ENCODE measurements at regions not wholly inside any gene's neighbourhood (a gene's known extent, or its start where the extent isn't known, plus 50 kb on each side); places are given as distances from the start of the nearest gene placed in this dataset.

DNA sequence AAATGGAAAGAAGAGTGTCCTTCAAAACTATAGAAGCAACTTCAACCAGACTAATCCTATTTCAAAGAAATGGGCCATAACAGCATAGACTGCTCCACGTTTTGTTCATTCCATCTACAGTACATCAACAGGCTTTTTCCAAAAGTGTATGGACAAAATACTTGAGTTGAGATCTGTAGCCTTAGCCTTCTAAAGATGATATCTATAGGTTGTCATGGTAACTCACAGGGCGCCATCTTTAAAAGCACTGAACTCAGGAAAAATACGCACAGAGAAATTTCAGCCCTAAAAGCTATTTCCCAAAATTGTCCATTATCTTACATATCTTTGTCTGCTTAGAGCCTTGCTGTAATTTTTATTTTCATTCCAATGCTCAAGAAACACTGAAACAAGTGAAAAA, 439.4 kb upstream of the NBEA start:
- H3K36me3 Mint-ChIP-seq (ENCODE audit: low read depth) = no peaks in the 10 kb centered on the region
- no peak overlapping the region for H3K4me3 Mint-ChIP-seq
- ATAC-seq (no peak), DNase-seq (no peak)
- H3K4me1 Mint-ChIP-seq = no peaks in the 10 kb centered on the region
- no peaks in the 10 kb centered on the region for H3K9me3 ChIP-seq (ENCODE audit: control insufficient read depth, low read length, poor library complexity, severe bottlenecking)
- H3K27me3 Mint-ChIP-seq = no peaks in the 10 kb centered on the region
- no peak overlapping the region for H3K27ac Mint-ChIP-seq

DNA sequence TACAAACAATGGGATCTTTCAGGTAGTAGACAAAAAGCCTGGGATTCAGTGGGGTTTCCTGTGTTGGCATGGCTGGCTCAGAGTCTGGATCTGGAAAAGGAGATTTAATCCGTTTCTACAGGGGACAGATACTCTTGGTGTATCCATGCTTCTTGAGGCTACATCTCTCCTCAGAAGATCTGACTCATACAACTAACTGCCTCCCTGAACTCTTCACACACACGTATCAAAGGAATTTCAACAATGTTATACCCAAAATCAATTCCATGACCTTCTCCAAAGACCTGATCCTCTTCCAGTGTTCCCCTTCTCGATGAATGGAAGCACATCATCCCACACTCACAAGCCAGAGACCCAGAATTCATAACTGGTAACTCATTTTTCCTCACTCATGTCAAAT, 435.3 kb upstream of the NBEA start:
- H3K27me3 Mint-ChIP-seq = no peaks in the 10 kb centered on the region
- H3K4me1 Mint-ChIP-seq = no peaks in the 10 kb centered on the region
- DNase-seq (no peak), ATAC-seq (no peak)
- H3K27ac Mint-ChIP-seq = no peak overlapping the region
- H3K36me3 Mint-ChIP-seq (ENCODE audit: low read depth) = no peaks in the 10 kb centered on the region
- no peak overlapping the region for H3K4me3 Mint-ChIP-seq
- no peaks in the 10 kb centered on the region for H3K9me3 ChIP-seq (ENCODE audit: control insufficient read depth, low read length, poor library complexity, severe bottlenecking)

DNA sequence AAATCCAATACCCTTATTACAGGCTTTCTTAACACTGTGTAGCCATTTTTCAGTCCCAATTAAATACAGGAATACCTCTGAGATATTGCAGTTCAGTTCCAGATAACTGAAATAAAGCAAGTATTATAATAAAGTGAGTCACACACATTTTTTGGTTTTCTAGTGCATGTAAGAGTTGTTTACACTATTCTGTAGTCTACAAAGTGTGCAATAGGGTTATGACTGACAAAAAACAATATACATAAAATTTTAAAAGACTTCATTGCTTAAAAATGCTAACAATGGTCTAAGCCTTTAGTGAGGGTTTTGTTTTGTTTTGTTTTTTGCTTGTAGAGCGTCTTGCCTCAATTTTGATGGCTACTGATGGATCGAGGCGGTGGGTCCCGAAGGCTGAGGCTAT, 434.4 kb upstream of the NBEA start:
- H3K4me1 Mint-ChIP-seq = no peaks in the 10 kb centered on the region
- H3K9me3 ChIP-seq (ENCODE audit: control insufficient read depth, low read length, poor library complexity, severe bottlenecking) = no peaks in the 10 kb centered on the region
- H3K4me3 Mint-ChIP-seq = no peak overlapping the region
- H3K27me3 Mint-ChIP-seq = no peaks in the 10 kb centered on the region
- DNase-seq (no peak), ATAC-seq (no peak)
- H3K27ac Mint-ChIP-seq = no peak overlapping the region
- H3K36me3 Mint-ChIP-seq (ENCODE audit: low read depth) = no peaks in the 10 kb centered on the region

DNA sequence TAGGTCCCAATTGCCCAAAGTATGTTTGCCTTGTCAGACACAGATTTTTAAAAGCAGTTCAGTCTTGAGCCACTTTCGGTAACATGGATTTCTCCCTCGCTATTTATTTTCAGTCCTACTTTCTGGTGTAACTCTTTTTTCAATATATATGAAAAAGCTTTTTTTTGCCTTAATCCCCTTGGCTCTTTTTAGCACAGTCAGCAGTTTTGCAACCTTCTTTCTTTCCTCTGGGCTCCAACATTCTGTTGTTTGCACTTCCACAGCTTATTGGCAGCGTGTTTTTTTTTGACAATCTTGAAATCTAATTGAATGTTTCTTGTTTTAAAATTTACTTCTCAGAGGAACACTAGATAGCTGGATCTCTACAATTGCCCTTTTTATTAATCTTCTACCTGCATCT, 429.3 kb upstream of the NBEA start:
- Mint-ChIP-seq H3K4me3 (no peak overlapping the region), H3K36me3 (ENCODE audit: low read depth) (no peaks in the 10 kb centered on the region), H3K4me1 (no peaks in the 10 kb centered on the region), H3K27ac (no peak overlapping the region), H3K27me3 (no peaks in the 10 kb centered on the region)
- DNase-seq (no peak), ATAC-seq (no peak)
- no peaks in the 10 kb centered on the region for H3K9me3 ChIP-seq (ENCODE audit: control insufficient read depth, low read length, poor library complexity, severe bottlenecking)

DNA sequence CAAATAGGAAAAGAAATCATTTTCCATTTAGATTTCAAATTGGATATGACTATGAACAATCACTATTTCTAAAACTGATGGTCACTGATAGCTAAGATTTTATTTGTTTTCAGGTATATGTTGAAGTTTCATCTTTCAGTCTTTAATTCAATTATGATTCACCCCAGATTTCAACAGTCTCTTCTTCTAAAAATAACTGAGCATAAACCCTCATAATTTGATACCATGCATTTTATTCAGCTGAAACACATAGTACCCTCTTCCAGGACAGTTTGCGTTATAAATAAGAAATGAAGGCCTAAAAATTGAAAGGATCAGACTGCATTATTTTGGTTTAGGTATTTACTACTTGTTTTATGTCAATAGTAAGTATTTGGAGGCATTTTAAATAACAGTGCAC, 428.5 kb upstream of the NBEA start:
- H3K27me3 Mint-ChIP-seq = no peaks in the 10 kb centered on the region
- ATAC-seq = no peak
- H3K36me3 Mint-ChIP-seq (ENCODE audit: low read depth) = no peaks in the 10 kb centered on the region
- no peaks in the 10 kb centered on the region for H3K9me3 ChIP-seq (ENCODE audit: control insufficient read depth, low read length, poor library complexity, severe bottlenecking)
- no peak overlapping the region for H3K4me3 Mint-ChIP-seq
- no peak overlapping the region for H3K27ac Mint-ChIP-seq
- DNase-seq = no peak
- no peaks in the 10 kb centered on the region for H3K4me1 Mint-ChIP-seq

DNA sequence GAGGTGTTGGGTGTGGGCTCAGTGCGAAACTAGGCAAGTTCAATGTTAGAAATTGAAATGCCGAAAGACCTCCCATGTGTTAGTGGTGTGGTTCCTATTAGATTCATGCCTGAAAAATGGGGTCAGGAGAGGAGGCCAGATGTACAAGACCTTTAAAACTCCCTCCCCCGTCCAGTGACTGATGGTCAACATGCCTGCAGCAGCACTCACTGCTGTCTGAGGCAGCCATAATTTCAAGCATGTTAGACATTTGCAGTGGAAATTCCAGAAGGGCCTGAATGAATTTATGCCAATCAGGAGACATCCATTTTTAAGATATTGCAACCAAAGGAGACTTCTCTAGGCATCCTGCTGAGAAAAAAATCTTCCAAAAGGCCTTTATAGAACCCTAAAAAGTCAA, 426.9 kb upstream of the NBEA start:
- Mint-ChIP-seq H3K27ac (no peak overlapping the region), H3K36me3 (ENCODE audit: low read depth) (no peaks in the 10 kb centered on the region), H3K4me1 (no peaks in the 10 kb centered on the region), H3K4me3 (no peak overlapping the region), H3K27me3 (no peaks in the 10 kb centered on the region)
- no peaks in the 10 kb centered on the region for H3K9me3 ChIP-seq (ENCODE audit: control insufficient read depth, low read length, poor library complexity, severe bottlenecking)
- DNase-seq (no peak), ATAC-seq (no peak)

DNA sequence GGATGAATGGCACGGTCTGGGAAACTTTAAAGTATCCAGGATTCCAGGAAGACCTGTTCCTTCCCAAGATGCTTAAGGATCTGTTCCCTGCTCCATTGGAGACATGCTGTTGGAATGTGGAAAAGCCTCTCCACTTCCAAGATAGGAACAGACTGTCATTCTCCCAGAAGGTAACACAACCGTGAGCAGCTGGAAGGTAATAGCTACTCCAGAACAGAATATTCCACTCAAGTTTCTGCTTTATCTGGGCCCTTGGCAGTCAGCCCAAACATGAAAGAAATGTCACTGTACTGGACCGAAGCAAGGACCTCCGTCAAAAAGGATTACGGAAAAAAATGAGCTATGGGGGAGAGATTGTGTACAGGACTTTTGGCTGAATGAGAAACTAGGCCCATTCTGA, 420.9 kb upstream of the NBEA start:
- no peaks in the 10 kb centered on the region for H3K27me3 Mint-ChIP-seq
- H3K4me1 Mint-ChIP-seq = no peaks in the 10 kb centered on the region
- H3K36me3 Mint-ChIP-seq (ENCODE audit: low read depth) = no peaks in the 10 kb centered on the region
- no peak overlapping the region for H3K4me3 Mint-ChIP-seq
- no peak for DNase-seq
- no peak for ATAC-seq
- H3K9me3 ChIP-seq (ENCODE audit: control insufficient read depth, low read length, poor library complexity, severe bottlenecking) = no peaks in the 10 kb centered on the region
- H3K27ac Mint-ChIP-seq = no peak overlapping the region

DNA sequence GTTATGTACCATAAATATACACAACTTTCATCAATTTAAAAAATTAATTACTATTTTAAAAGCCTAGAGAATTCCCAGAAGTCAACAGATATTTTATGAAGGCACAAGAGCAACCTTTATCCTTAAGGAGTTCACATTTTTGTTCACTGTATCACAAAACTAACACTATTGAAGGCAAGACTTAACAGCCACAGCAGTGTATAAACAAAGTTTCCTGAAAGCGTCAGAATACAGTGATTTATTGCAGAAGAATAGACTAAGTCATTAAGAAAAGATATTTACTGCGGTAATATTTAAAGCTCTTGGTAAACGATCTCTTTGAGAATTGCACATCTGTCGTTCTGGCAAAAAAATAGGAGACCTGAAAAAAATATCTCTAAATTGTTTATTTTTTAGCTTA, 419.3 kb upstream of the NBEA start:
- DNase-seq = no peak
- ATAC-seq = no peak
- no peaks in the 10 kb centered on the region for H3K9me3 ChIP-seq (ENCODE audit: control insufficient read depth, low read length, poor library complexity, severe bottlenecking)
- Mint-ChIP-seq H3K36me3 (ENCODE audit: low read depth) (no peaks in the 10 kb centered on the region), H3K27ac (no peak overlapping the region), H3K27me3 (no peaks in the 10 kb centered on the region), H3K4me1 (no peaks in the 10 kb centered on the region), H3K4me3 (no peak overlapping the region)

DNA sequence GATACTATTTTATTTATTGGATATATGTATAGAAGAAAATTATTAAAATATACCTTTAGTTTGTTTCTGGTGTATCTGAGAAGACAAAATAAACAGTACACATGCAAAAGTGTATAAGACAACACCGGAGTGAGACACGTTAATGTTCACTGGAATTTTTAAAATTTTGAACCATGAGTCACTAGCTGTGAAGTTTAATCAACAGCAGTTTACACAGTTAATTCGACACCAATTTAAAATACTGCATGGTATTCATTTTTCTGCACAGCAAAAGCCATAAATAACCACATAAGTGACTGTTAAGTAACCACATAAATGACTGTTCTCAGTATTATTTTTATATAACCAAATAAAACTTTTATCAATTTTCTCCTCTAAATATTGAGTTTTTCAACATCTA, 418.7 kb upstream of the NBEA start:
- H3K27me3 Mint-ChIP-seq = no peaks in the 10 kb centered on the region
- DNase-seq (no peak), ATAC-seq (no peak)
- H3K4me3 Mint-ChIP-seq = no peak overlapping the region
- H3K9me3 ChIP-seq (ENCODE audit: control insufficient read depth, low read length, poor library complexity, severe bottlenecking) = no peaks in the 10 kb centered on the region
- no peaks in the 10 kb centered on the region for H3K4me1 Mint-ChIP-seq
- no peak overlapping the region for H3K27ac Mint-ChIP-seq
- H3K36me3 Mint-ChIP-seq (ENCODE audit: low read depth) = no peaks in the 10 kb centered on the region

DNA sequence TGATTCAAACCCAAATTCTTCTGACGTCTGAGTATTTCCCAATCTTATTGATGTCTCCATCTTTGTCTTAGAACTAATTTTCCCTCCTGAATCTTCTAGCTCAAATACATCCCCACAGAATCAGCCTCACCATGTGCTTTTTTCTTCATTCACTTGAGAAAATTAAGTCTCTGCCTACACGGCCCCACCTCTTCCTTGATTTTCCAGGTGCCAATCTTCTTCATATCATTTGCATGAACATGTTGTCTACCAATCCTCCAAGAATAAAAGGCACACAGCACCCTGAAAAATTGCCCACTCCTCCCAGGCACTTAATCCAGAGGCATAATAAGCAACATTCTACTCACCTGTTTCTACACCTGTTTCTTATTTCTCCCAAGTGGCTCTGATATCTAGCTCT, 408.1 kb upstream of the NBEA start:
- Mint-ChIP-seq H3K27me3 (no peaks in the 10 kb centered on the region), H3K36me3 (ENCODE audit: low read depth) (no peaks in the 10 kb centered on the region), H3K4me1 (no peaks in the 10 kb centered on the region), H3K27ac (no peak overlapping the region), H3K4me3 (no peak overlapping the region)
- ATAC-seq = no peak
- no peaks in the 10 kb centered on the region for H3K9me3 ChIP-seq (ENCODE audit: control insufficient read depth, low read length, poor library complexity, severe bottlenecking)
- DNase-seq = no peak

DNA sequence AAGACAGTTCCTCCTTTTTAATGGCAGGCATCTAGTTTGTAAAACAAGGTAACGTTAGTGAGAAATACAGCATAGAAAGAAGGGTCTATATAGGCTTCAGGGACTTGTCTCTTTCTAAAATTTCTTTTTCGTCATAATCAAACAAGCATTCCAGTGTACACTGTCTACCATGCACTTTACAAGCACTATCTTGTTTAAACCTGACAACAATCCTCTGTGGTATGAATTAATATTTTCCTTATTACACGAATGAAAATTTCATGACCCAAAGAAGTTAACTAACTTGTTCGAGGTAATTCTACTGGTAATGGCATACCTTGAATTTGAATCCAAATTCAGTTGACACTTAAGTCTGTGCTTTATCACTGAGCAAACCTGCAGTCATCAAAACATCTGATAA, 399.7 kb upstream of the NBEA start:
- no peaks in the 10 kb centered on the region for H3K4me1 Mint-ChIP-seq
- no peaks in the 10 kb centered on the region for H3K9me3 ChIP-seq (ENCODE audit: control insufficient read depth, low read length, poor library complexity, severe bottlenecking)
- no peak for DNase-seq
- ATAC-seq = no peak
- H3K27ac Mint-ChIP-seq = no peak overlapping the region
- no peaks in the 10 kb centered on the region for H3K27me3 Mint-ChIP-seq
- H3K36me3 Mint-ChIP-seq (ENCODE audit: low read depth) = no peaks in the 10 kb centered on the region
- H3K4me3 Mint-ChIP-seq = no peak overlapping the region

DNA sequence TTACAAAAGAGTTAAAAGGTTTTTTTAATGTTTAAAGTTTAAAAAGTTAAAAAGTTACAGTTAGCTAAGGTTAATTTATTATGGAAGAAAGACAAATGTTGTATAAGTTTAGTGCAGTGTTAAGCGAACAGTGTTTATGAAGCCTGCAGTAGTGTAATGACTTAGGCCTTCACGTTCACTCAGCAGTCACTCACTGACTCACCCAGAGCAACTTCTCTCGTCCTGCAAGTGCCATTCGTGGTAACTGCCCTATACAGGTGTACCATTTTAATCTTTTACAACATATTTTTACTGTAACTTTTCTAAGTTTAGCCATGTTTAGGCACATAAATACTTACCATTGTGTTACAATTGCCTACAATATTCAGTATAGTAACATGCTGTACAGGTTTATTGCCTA, 398.2 kb upstream of the NBEA start:
- H3K27ac Mint-ChIP-seq = no peak overlapping the region
- no peak for ATAC-seq
- no peaks in the 10 kb centered on the region for H3K36me3 Mint-ChIP-seq (ENCODE audit: low read depth)
- DNase-seq = no peak
- no peaks in the 10 kb centered on the region for H3K4me1 Mint-ChIP-seq
- no peaks in the 10 kb centered on the region for H3K9me3 ChIP-seq (ENCODE audit: control insufficient read depth, low read length, poor library complexity, severe bottlenecking)
- H3K4me3 Mint-ChIP-seq = no peak overlapping the region
- H3K27me3 Mint-ChIP-seq = no peaks in the 10 kb centered on the region

DNA sequence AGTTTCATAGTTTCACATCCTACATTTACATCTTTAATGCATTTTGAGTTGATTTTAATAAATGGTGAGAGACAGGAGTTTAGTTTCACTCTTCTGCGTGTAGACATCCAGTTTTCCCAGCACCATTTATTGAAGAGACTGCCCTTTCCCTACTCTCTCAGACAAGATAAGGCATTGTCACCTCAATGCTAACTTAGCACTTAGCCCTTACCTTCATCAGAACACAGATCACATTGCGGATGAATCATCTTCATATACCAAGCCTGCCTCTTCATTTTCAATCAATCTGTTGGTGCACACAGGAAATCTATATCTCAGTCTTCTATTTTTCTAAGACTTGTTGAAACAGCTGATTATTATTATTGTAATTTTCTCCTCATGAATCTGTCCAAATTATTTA, 396.6 kb upstream of the NBEA start:
- H3K9me3 ChIP-seq (ENCODE audit: control insufficient read depth, low read length, poor library complexity, severe bottlenecking) = no peaks in the 10 kb centered on the region
- ATAC-seq = no peak
- no peak overlapping the region for H3K4me3 Mint-ChIP-seq
- H3K27me3 Mint-ChIP-seq = no peaks in the 10 kb centered on the region
- H3K4me1 Mint-ChIP-seq = no peaks in the 10 kb centered on the region
- no peaks in the 10 kb centered on the region for H3K36me3 Mint-ChIP-seq (ENCODE audit: low read depth)
- H3K27ac Mint-ChIP-seq = no peak overlapping the region
- DNase-seq = no peak

DNA sequence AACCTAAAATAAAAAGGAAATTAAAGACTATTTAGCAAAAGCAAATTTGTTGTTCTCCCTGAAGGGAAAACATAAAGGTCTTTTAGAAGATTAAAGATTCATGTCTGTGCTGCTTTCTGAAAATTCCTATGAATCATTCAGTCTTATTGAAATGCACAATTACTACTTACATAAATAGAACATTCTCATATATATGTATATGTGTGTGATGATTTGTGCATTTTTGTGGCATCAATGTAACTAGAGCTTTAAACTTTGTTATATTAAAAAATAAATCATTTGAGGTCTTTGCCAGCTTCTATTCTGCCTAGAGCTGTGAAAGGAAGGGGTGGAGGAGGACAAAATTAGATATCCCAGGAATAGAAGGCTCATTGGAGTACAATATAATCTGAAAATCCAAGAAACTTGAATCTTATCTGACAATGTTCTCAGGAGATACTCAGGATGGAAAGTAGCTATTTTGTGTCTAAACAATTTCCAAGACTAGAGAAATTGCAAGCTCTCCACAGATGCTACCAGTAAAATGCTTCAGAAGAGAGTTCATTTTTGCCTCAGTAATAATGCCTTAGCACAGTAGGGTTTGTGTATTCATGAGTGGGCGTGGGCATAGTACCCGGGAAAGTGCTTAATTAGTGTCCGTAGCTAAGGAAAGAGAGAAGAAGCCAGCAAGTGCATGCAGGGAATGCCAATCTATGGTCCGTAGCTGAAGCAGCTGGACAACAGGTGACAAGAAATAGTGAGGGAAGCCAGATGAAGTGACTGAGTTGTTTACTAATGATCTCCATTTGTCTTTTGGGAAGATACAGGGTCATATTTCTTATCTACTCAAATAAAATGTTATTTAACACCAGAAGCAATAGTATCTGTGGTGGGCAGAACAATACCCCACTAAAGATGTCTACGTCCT, 395.5 kb upstream of the NBEA start:
- H3K27me3 Mint-ChIP-seq = no peaks in the 10 kb centered on the region
- DNase-seq (no peak), ATAC-seq (no peak)
- H3K4me3 Mint-ChIP-seq = no peak overlapping the region
- no peaks in the 10 kb centered on the region for H3K4me1 Mint-ChIP-seq
- no peaks in the 10 kb centered on the region for H3K36me3 Mint-ChIP-seq (ENCODE audit: low read depth)
- H3K27ac Mint-ChIP-seq = no peak overlapping the region
- H3K9me3 ChIP-seq (ENCODE audit: control insufficient read depth, low read length, poor library complexity, severe bottlenecking) = no peaks in the 10 kb centered on the region

Measured in T-helper 17 cell (primary cell).